ENCODE measurements at regions not wholly inside any gene's neighbourhood (a gene's known extent, or its start where the extent isn't known, plus 50 kb on each side); places are given as distances from the start of the nearest gene placed in this dataset.

GRCh38 chr7:126361183-126361582 is 891.6 kb downstream of the GRM8 start:
- no peak for DNase-seq
- intact Hi-C loops (cut with micrococcal nuclease; ENCODE audit: unreplicated experiment) = no loop called here
- POLR2A ChIA-PET = no interaction called here
- CTCF ChIA-PET = no interaction called here
- no peaks in the 10 kb centered on the region for H3K9me3 Mint-ChIP-seq (ENCODE audit: unreplicated experiment)
- Histone ChIP-seq H3K9me3 (no peaks in the 10 kb centered on the region), H3K4me3 (ENCODE audit: low read depth, low read length) (no peak overlapping the region), H3K27me3 (replicated peaks; ENCODE audit: control insufficient read depth, insufficient read depth, low read length) (no peaks in the 10 kb centered on the region), H3K4me1 (no peaks in the 10 kb centered on the region), H3K36me3 (ENCODE audit: control insufficient read depth, insufficient read depth, low read length) (no peaks in the 10 kb centered on the region)
- no peak overlapping the region for H3K27ac Mint-ChIP-seq (ENCODE audit: unreplicated experiment)
- H3K4me1 Mint-ChIP-seq (ENCODE audit: low read depth, unreplicated experiment) = no peaks in the 10 kb centered on the region
- H3K4me3 Mint-ChIP-seq (ENCODE audit: unreplicated experiment) = no peak overlapping the region
- H3K27me3 Mint-ChIP-seq (ENCODE audit: insufficient read depth, unreplicated experiment) = no peaks in the 10 kb centered on the region
- BruUV-seq (replicated peaks) = no TSS peak
- TF ChIP-seq CTCF (IDR thresholded peaks at IDR 0.05; ENCODE audit: insufficient read depth in 1 of 2, low read depth in 1 of 2, low read length in 1 of 2, severe bottlenecking in 1 of 2, unreplicated experiment in 1 of 2) = no peak
- no peaks in the 10 kb centered on the region for H3K36me3 Mint-ChIP-seq (ENCODE audit: insufficient read depth, unreplicated experiment)

GRCh38 chr7:126339813-126340212 is 912.9 kb downstream of the GRM8 start:
- intact Hi-C loops (cut with micrococcal nuclease; ENCODE audit: unreplicated experiment) = no loop called here
- TF ChIP-seq CTCF (IDR thresholded peaks at IDR 0.05; ENCODE audit: insufficient read depth in 1 of 2, low read depth in 1 of 2, low read length in 1 of 2, severe bottlenecking in 1 of 2, unreplicated experiment in 1 of 2) = no peak
- Histone ChIP-seq H3K9me3 (no peaks in the 10 kb centered on the region), H3K27me3 (replicated peaks; ENCODE audit: control insufficient read depth, insufficient read depth, low read length) (no peaks in the 10 kb centered on the region), H3K36me3 (ENCODE audit: control insufficient read depth, insufficient read depth, low read length) (no peaks in the 10 kb centered on the region), H3K4me3 (ENCODE audit: low read depth, low read length) (no peak overlapping the region), H3K4me1 (no peaks in the 10 kb centered on the region)
- Mint-ChIP-seq H3K4me1 (ENCODE audit: low read depth, unreplicated experiment) (no peaks in the 10 kb centered on the region), H3K36me3 (ENCODE audit: insufficient read depth, unreplicated experiment) (no peaks in the 10 kb centered on the region), H3K27me3 (ENCODE audit: insufficient read depth, unreplicated experiment) (peaks cover 3% of the 10 kb centered on the region), H3K4me3 (ENCODE audit: unreplicated experiment) (no peak overlapping the region), H3K9me3 (ENCODE audit: unreplicated experiment) (no peaks in the 10 kb centered on the region), H3K27ac (ENCODE audit: unreplicated experiment) (no peak overlapping the region)
- ChIA-PET POLR2A (no interaction called here), CTCF (no interaction called here)
- no TSS peak for BruUV-seq (replicated peaks)
- DNase-seq = no peak

DNA sequence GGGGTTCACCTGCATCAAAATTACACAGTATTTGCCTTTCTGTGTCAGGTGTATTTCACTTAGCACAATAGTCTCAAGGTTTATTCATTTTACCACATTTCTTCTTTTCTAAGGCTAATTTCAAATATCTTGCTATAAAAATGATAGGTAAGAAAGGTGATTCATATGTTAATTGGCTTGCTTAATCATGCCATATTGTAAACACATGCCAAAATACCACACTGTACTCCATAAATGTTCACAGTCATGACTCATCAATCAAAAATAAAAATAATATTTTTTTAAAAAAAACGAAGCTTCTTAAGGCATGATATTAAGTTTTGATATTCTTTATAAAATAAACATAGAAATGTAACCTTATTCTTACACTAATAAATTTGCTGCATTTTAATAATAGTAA is 947.1 kb downstream of the GRM8 start:
- ChIA-PET POLR2A (no interaction called here), CTCF (no interaction called here)
- no peaks in the 10 kb centered on the region for H3K27me3 Mint-ChIP-seq (ENCODE audit: insufficient read depth, unreplicated experiment)
- H3K9me3 Mint-ChIP-seq (ENCODE audit: unreplicated experiment) = no peaks in the 10 kb centered on the region
- H3K4me1 ChIP-seq = no peaks in the 10 kb centered on the region
- H3K9me3 ChIP-seq = no peaks in the 10 kb centered on the region
- no peak overlapping the region for H3K4me3 ChIP-seq (ENCODE audit: low read depth, low read length)
- BruUV-seq (replicated peaks) = no TSS peak
- no peaks in the 10 kb centered on the region for H3K4me1 Mint-ChIP-seq (ENCODE audit: low read depth, unreplicated experiment)
- no peak for DNase-seq
- H3K36me3 Mint-ChIP-seq (ENCODE audit: insufficient read depth, unreplicated experiment) = no peaks in the 10 kb centered on the region
- no peaks in the 10 kb centered on the region for H3K27me3 ChIP-seq (replicated peaks; ENCODE audit: control insufficient read depth, insufficient read depth, low read length)
- intact Hi-C loops (cut with micrococcal nuclease; ENCODE audit: unreplicated experiment) = no loop called here
- H3K36me3 ChIP-seq (ENCODE audit: control insufficient read depth, insufficient read depth, low read length) = no peaks in the 10 kb centered on the region
- H3K4me3 Mint-ChIP-seq (ENCODE audit: unreplicated experiment) = no peak overlapping the region
- no peak for TF ChIP-seq CTCF (IDR thresholded peaks at IDR 0.05; ENCODE audit: insufficient read depth in 1 of 2, low read depth in 1 of 2, low read length in 1 of 2, severe bottlenecking in 1 of 2, unreplicated experiment in 1 of 2)
- H3K27ac Mint-ChIP-seq (ENCODE audit: unreplicated experiment) = no peak overlapping the region

All from Caco-2 (cell line).